GM18858 (cell line): ENCODE measurements at regions not wholly inside any gene's neighbourhood (a gene's known extent, or its start where the extent isn't known, plus 50 kb on each side); places are given as distances from the start of the nearest gene placed in this dataset.
"Not testable (repeated sequence)": the region's sequence is repeated elsewhere in the genome, so short reads cannot be mapped to it uniquely, and the experiment has no call there.

Source experiments
- ATAC-seq: cut with Tn5 transposase; IDR thresholded peaks from one replicate; pipeline ENCODE4 v1.9.1; 2021; ENCODE audit not compliant: unreplicated experiment

- no peak for ATAC-seq
Measured at GRCh38 chr19:27971071-27971470, 1241.9 kb downstream of the UQCRFS1 start.

- ATAC-seq: no peak
Measured at GRCh38 chr19:27966390-27966816, 1246.5 kb downstream of the UQCRFS1 start.

GRCh38 chr19:27964185-27964584 lies 1248.8 kb downstream of the UQCRFS1 start:
- no peak for ATAC-seq

GRCh38 chr19:27962264-27962663 lies 1250.7 kb downstream of the UQCRFS1 start:
- no peak for ATAC-seq

- no peak for ATAC-seq
Measured at GRCh38 chr19:27955485-27956480, 1257.2 kb downstream of the UQCRFS1 start.

GRCh38 chr19:27942607-27943006 lies 1270.3 kb downstream of the UQCRFS1 start:
- not testable (repeated sequence) for ATAC-seq

- ATAC-seq: no peak
Measured at GRCh38 chr19:27936139-27936538, 1276.8 kb downstream of the UQCRFS1 start.

- ATAC-seq: no peak
Measured at GRCh38 chr19:27935669-27936068, 1277.3 kb downstream of the UQCRFS1 start.

- ATAC-seq: no peak
Measured at GRCh38 chr19:27929399-27929798, 1283.6 kb downstream of the UQCRFS1 start.

GRCh38 chr19:27925202-27925601 lies 1287.7 kb downstream of the UQCRFS1 start:
- no peak for ATAC-seq

GRCh38 chr19:27922970-27923369 lies 1290.0 kb downstream of the UQCRFS1 start:
- ATAC-seq: no peak

- no peak for ATAC-seq
Measured at GRCh38 chr19:27920774-27921173, 1292.2 kb downstream of the UQCRFS1 start.

- no peak for ATAC-seq
Measured at GRCh38 chr19:27918818-27919217, 1294.1 kb downstream of the UQCRFS1 start.

- no peak for ATAC-seq
Measured at GRCh38 chr19:27911122-27911898, 1301.6 kb downstream of the UQCRFS1 start.

GRCh38 chr19:27909861-27910260 lies 1303.1 kb downstream of the UQCRFS1 start:
- ATAC-seq: no peak

GRCh38 chr19:27909185-27909840 lies 1303.6 kb downstream of the UQCRFS1 start:
- no peak for ATAC-seq

- no peak for ATAC-seq
Measured at GRCh38 chr19:27906081-27906480, 1306.9 kb downstream of the UQCRFS1 start.

GRCh38 chr19:27905074-27905473 lies 1307.9 kb downstream of the UQCRFS1 start:
- ATAC-seq: no peak

GRCh38 chr19:27901078-27901477 lies 1311.9 kb downstream of the UQCRFS1 start:
- no peak for ATAC-seq

GRCh38 chr19:27896091-27896490 lies 1316.9 kb downstream of the UQCRFS1 start:
- no peak for ATAC-seq
